HCT116 (cell line): ENCODE measurements at regions not wholly inside any gene's neighbourhood (a gene's known extent, or its start where the extent isn't known, plus 50 kb on each side); places are given as distances from the start of the nearest gene placed in this dataset.

ENCODE experiments used
- CTCF ChIP-seq, 3 experiments: fragments of 200-600 bp in 1 of 3; sonication (generic) in 1 of 3; IDR thresholded peaks in 2 of 3; conservative IDR thresholded peaks in 1 of 3; 2 replicates each; pipeline ENCODE4 v1.5.1; 2012 to 2017; ENCODE audit warnings: low read depth in 2 of 3, low read length in 2 of 3, antibody characterized with exemption in 1 of 3, borderline replicate concordance in 1 of 3, control low read depth in 1 of 3, mild to moderate bottlenecking in 1 of 3, mixed read lengths in 1 of 3, mixed run types in 1 of 3, moderate library complexity in 1 of 3; ENCODE audit not compliant: insufficient read depth in 1 of 3
- EZH2 ChIP-seq: fragments of 200-600 bp; sonication (generic); IDR thresholded peaks from 2 replicates; pipeline ENCODE4 v1.6.1; 2017; ENCODE audit warnings: antibody characterized with exemption, mixed run types
- POLR2A ChIP-seq: IDR thresholded peaks from 2 replicates; pipeline ENCODE4 v1.7.0; 2011; ENCODE audit warnings: borderline replicate concordance; ENCODE audit not compliant: insufficient read depth, insufficient read length; ENCODE audit errors: extremely low read depth
- POLR2AphosphoS5 ChIP-seq: IDR thresholded peaks from 2 replicates; pipeline ENCODE4 v1.6.1; 2011; ENCODE audit warnings: mild to moderate bottlenecking, low read depth, low read length, moderate library complexity
- RAD21 ChIP-seq: IDR thresholded peaks from 2 replicates; pipeline ENCODE4 v1.6.1; 2012; ENCODE audit warnings: low read depth, mild to moderate bottlenecking
- SP1 ChIP-seq: IDR thresholded peaks from 2 replicates; pipeline ENCODE4 v1.6.1; 2012; ENCODE audit warnings: low read depth
- YY1 ChIP-seq: IDR thresholded peaks from 2 replicates; pipeline ENCODE4 v1.6.1; 2011; ENCODE audit warnings: low read length, low read depth, moderate library complexity, mild to moderate bottlenecking; ENCODE audit not compliant: insufficient replicate concordance; ENCODE audit errors: extremely low read depth
- ZNF274 ChIP-seq: fragments of 200-500 bp; sonication (Bioruptor generic); IDR thresholded peaks from 2 replicates; pipeline ENCODE4 v1.6.1; 2014; ENCODE audit warnings: mild to moderate bottlenecking, low read depth, low read length, inconsistent platforms
- TF ChIP-seq, protein P1 (sequence below): IDR thresholded peaks from 2 replicates; pipeline ENCODE4 v1.6.1; 2012
- TF ChIP-seq, protein P2 (sequence below): IDR thresholded peaks from 2 replicates; pipeline ENCODE4 v1.6.1; 2011; ENCODE audit warnings: mild to moderate bottlenecking, low read length, moderate library complexity; ENCODE audit not compliant: insufficient replicate concordance; ENCODE audit errors: extremely low read depth

- TF ChIP-seq POLR2AphosphoS5 (no peak), CTCF (IDR thresholded peaks at IDR 0.05 in 2 of 3, conservative IDR thresholded peaks at IDR 0.05 in 1 of 3; ENCODE audit: borderline replicate concordance in 1 of 3, insufficient read depth in 1 of 3, low read depth in 2 of 3, low read length in 2 of 3) (no peak), EZH2 (no peak), POLR2A (no peak), SP1 (no peak), RAD21 (no peak), ZNF274 (no peak), YY1 (no peak)
- TF ChIP-seq, protein P1, sequence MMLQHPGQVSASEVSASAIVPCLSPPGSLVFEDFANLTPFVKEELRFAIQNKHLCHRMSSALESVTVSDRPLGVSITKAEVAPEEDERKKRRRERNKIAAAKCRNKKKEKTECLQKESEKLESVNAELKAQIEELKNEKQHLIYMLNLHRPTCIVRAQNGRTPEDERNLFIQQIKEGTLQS: no peak
- TF ChIP-seq, protein P2, sequence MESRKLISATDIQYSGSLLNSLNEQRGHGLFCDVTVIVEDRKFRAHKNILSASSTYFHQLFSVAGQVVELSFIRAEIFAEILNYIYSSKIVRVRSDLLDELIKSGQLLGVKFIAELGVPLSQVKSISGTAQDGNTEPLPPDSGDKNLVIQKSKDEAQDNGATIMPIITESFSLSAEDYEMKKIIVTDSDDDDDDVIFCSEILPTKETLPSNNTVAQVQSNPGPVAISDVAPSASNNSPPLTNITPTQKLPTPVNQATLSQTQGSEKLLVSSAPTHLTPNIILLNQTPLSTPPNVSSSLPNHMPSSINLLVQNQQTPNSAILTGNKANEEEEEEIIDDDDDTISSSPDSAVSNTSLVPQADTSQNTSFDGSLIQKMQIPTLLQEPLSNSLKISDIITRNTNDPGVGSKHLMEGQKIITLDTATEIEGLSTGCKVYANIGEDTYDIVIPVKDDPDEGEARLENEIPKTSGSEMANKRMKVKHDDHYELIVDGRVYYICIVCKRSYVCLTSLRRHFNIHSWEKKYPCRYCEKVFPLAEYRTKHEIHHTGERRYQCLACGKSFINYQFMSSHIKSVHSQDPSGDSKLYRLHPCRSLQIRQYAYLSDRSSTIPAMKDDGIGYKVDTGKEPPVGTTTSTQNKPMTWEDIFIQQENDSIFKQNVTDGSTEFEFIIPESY: no peak
These were observed 379.1 kb downstream of the ANKRD50 start for GRCh38 chr4:124333466-124333865.
